ENCODE measurements at regions not wholly inside any gene's neighbourhood (a gene's known extent, or its start where the extent isn't known, plus 50 kb on each side); places are given as distances from the start of the nearest gene placed in this dataset.
"Not testable (repeated sequence)": the region's sequence is repeated elsewhere in the genome, so short reads cannot be mapped to it uniquely, and the experiment has no call there.

DNA sequence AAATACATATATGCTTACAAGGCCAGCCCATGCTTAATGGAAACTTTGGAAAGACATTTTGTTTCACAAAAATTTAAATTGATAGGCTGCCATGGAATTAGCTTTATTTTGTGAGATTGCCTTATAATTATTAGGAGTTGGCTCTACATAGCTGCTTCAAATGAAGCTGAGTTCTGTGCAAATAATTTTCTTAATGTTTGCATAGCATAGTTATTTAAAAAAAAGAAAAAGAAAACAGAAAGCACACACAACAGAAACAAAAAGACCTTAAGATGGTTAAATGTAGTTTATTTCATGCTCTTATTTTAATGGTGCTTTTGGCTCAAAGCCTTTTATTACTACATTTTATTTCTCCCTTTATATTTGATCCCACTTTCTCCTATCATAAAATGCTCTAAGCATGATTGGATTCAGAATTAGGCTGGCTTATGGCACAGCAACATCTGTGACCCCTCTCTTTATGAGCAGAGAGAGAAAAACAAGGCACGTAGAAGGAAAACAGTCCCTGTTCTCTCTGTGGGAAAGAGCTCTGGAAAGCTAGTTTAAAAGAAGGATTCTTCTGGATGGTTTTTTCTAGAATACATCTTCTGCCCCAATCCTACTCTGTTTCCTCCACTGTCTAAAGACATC is 530.5 kb downstream of the NTRK2 start:
- DNase-seq: no peak

DNA sequence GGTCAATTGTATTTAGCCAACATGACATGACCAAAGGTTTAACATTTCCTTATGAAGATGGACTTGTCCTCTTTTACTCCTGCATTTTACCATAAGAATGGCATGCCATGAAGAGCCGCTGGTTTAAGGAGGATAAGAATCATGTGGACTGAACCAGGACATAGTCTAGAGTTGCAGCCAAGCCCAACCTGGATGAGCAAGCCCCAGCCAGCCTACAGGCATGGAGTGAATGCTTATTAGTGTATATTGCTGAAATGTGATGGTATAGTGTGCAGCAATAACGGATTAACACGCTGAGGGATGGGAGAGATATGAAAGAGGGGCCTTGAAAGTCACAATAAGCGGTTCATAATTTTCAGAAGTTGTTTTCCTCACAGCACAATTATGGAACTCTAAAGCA is 523.2 kb downstream of the NTRK2 start:
- DNase-seq: no peak

DNA sequence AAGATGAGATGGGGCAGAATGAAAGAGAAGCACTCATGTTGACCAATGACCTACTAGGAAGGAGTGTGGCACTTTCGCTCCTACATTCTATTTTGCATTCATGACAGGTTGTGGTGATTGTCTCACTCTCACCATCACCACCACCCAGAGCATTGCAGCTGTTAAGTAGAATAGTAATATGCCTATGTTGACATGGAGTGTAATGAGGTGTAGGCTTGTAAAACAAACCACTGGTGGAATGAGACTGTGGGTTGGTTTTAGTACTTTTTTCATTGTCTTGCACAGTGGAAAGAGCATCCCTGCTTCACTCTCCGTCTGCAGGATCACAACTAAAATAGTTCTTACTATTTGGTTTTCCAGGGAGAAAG is 516.7 kb downstream of the NTRK2 start:
- DNase-seq: no peak

DNA sequence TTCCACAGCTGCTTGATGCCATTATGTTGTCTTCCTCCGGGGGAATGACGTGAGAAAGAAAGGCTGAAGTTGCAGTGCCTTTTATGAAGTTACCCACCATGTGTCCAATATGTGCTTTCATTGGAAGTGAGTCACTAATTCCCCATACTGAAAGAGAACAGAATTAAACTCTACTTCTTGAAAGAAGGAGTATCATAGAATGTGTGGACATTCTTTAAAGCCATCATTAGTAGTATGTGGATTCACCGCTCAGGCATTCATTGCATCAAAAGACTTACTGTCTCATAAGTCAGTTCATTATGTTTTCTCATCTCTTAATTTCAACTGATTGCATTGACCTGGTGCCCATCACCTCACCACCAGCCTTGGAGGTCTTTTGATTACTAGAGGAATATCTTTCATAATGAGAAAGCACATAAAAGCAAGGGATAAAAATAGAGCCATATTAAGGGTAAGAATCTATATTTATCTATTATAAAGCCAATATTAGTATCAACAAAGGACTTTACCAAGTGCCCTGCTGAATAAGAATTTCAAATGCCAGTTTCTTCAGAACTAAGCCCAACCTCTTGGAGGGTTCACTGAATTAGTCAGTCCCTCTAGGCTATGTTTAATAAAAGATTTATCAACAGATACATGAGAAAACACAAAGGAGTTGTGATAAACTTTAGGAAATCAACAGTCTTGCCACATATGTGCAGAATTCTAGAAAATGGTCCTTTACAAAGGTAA is 516.1 kb downstream of the NTRK2 start:
- no peak for DNase-seq

DNA sequence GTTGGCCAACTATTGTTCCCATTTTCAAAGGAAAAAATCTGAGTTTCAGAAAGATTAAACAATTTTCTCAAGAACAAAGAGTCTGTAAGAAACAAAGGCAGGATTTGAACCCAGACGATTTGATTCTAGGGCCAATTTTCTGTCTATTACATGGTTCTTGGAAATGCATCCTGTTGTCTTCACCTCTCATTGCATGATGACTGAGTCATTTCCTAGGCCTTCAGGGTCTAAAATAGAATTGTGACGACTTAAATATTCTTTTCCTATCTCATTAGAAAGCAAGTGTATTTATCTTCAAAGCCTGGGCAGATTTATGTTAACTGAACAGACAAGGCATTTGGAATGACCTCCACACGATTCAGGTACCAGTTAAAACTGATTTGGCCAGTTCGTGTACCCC is 512.9 kb downstream of the NTRK2 start:
- DNase-seq: no peak

DNA sequence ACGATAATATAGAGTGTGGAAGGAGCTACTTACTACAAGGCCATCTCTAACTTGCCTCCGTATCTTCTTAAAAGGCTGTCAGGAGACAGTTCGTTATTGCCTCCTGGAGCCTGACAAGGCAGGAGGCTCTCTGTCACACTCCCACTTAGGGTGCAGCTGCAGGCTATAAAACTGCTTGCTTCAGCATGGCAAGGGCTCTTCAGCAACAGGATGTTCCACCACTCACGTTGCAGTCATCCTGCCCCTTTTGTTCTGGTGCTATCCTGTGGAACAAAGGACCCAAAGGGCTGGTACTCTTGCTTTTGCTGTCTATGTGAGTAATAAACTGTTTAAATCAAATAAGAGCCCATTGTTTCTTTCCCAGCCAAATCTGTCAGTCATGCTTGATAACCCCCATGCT is 508.9 kb downstream of the NTRK2 start:
- DNase-seq: no peak

DNA sequence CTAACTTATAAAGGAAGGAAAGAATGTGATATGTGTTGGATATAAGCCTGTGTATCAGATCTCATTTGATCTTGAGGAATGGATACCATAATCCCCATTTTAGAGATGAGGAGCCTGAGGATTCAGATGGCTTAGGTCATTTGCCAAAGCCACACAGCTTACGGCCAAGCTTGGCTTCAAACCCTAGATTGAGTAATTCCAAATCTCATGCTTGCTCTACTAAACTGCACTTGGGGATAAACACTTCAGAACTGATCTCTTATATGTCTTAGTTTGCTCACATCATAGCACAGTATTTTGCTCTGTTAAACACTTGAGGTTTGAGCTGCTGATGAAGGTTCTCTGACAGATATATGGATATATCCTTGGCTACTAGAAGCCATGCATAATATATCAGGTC is 504.4 kb downstream of the NTRK2 start:
- no peak for DNase-seq

DNA sequence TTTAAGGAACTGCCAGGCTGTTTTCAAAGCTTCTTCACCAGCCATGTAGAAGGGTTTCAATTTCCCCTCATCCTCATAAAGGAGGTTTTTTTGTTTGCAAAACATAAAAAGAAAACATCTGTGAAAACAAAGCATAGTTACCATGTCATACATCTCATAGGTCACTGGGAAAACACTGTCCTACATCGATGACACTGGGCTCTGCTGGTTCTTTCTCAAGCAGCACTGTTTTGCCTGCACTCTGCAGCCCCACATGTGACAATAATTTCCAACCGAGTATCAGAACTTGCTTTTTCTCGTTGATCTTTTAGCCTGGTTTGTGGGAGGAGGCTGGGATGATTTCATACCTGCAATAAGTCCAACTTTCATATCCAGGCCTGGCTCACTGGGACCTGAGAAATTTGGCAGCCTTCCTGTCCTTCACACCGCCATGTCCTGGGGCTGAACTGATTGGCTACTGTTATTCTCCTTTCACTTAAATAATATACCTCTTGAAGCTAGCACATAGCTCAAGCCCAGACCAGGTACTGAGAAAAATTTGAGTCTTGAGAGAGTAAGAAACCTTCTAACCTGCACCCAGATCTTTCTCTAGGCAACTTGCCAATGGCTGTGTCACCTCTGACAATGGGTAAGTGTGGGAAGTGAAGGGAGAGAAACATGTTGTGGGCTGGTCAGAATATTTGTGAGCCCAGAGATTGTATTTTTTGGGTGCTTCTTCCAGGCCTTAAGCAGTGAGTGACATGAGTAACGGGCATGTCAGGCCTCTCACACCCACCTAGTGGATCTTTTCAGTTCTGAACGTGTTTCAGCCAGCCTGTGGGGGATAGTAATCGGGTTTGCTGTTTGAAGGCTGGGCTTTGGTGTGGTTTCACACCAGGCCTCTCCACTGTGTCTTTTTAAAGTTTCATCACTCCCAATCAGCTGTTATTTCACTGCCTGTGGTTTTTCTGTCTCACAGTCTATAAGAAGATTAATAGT is 502.8 kb downstream of the NTRK2 start:
- DNase-seq: no peak

DNA sequence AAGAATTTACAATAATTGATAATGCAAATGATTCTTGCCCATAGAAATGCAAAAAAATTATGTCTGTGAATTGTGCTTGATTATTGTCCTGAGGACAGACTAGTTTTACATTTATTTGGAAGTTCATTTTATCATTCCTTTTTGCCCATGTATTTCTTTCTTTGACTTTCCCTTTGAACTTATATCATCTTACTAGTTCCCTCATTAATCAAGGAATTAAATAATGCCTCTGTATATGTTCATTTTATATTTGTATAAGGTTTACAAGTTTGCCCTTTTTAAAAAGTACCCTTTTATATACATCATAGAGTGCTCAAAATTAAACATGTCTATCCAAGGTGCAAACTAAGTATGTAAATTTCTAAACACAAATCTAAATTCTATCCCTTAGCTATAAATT is 501.6 kb downstream of the NTRK2 start:
- DNase-seq: no peak

DNA sequence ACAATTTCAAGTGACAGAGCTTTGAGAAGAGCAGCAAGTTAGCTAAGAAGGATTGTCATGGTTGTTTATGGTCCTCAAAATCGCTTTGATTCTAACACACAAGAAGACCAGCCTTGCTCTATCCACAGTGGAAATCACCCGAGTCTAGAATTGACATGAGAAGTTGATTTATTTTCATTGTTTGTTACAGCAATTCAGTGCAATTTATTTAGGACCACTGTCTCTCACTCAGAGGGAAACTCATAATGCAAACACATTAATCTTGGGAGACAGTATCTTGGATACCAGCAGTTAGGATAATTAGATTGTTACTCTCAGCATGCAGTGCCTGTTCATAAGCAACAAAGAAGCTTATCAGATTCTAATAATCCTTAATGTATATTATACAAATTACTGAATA is 498.9 kb downstream of the NTRK2 start:
- no peak for DNase-seq

DNA sequence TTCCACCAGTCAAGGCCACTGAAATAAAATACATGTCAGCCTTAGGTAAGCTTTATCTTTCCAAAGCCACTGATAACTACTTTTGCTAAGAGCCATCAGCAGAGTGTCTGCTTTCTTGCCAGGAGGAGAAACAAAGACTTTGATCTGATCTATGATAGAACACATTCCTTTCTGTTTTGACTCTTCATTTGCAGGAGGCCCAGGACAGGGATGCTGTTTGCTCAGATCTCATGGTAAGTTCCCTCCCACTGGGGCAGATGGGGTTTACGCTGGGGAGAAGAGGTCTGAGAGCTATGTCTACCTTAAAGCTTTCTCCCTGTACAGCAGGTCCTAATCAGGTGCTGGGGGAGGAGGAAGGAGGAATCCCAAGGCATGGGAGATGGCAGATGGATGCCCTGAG is 497.6 kb downstream of the NTRK2 start:
- no peak for DNase-seq

DNA sequence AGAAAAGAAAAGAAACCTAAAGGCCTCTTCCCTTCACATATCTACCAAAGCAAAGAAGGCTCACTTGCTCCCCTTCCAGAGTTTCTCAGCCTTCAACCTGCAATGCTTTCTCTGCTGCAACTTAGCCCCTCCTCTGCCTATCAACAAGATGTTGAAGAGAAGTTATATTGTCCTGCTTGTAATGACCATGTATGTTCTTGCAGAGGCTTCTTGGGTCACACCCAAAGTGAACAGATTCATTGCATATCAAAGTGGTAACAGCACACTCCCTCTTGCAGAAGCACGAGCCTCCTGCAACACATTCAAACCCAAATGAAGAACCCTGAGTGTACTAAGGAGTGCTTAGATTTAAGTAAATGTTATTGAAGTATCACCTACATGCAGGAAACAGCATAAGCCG is 494.3 kb downstream of the NTRK2 start:
- DNase-seq: no peak

DNA sequence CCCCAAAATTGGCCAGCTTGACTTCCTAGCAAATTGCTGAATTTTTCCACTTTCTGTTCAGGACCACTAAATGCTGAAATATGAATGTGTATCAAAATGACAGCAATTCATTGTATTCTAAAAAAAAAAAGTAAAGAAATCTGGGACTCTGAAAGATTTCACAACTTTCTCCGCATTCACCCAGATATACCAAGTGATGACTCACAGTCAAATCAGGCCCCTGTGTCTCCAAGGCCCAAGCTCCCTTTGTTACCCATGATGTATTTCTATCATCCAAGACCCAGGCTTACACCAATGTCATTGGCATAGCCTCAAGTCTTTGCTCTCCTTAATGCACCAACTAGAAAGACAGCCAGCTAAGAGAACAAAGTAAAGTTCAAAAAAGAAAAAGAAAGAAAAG is 493.9 kb downstream of the NTRK2 start:
- DNase-seq: no peak

DNA sequence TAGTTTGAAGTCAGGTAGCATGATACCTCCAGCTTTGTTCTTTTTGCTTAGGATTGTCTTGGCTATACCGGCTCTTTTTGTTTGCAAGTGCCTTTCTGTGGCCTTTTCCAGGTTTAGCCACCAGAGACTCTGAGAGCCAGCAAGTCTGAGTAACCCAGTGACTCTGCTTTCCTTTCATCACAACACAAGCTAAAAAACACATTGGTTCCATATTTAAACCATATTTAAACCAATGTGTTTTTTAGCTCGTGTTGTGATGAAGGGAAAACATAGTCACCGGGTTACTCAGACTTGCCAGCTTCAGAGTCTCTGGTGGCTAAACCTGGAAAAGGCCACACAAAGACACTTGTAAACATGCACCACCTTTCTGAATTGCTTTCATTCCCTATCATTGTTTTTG is 493.3 kb downstream of the NTRK2 start:
- no peak for DNase-seq

DNA sequence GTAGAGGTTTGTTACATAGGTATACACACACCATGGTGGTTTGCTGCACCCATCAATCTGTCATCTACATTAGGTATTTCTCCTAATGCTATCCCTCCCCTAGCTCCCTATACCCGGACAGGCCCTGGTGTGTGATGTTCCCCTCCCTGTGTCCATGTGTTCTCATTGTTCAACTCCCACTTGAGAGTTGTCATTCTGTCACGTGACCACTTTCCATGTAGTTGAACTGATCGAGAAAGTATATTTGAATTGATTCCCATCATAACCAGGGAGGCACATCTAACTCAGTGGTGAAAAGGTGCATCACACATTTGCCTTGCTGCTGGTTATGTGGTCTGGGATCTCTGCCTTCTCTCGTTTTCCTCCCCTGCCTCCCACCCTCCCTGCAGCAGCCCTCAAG is 491.4 kb downstream of the NTRK2 start:
- DNase-seq: not testable (repeated sequence)

DNA sequence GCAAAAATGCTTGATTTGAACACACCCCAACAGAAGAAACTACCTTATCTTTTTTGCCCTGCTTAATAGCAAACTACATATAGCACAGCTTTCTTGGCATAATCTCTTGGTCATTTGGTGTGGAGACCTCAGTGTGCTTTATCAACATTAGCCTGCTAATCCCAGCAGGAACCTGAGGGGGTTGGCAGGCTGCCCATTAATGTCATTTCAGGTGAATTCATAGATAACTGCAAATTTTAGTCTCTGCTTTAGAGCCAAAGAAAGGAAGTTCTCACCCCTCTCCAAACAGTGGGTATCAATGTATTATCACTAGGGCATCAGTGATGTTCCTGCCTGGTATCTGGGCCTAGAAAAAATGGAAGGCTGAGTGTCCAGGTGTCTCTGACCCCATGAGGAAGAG is 489.0 kb downstream of the NTRK2 start:
- DNase-seq: no peak

DNA sequence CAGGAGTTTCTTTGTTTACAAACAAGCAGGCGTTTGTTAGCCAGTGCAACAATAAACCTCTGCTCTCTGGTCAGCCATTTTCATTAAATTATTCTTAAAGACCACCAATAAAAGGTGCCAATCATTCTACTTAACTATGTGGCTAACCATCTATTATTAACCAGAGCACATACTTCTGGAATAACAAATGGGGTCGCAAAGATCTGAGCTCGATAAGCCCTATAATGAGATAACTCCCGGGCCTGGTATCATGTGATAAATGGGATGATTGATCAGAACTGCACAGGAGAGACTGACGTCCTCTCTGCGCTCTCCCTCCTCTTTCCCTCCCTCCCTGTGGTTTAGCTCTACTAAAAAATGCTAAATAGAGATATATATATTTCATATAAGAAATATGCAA is 488.2 kb downstream of the NTRK2 start:
- no peak for DNase-seq

DNA sequence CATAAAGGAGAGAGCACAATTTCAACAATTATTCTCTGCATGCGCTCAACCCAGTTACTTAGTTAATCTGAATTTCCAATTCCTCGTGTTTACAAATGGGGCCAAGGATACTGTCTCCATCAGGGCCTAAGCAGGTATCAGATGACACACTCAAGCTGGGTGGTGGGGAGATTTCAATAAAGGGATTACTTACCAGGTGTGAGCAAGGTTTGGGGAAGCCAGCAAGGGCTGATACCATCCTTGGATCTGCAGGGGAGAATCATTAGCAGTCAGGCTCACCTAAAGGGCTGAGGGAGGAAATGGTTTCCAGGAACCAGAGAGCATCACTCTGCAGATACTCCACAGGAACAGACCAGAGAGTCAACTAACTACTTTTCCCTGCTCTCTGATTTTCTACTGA is 487.1 kb downstream of the NTRK2 start:
- no peak for DNase-seq

DNA sequence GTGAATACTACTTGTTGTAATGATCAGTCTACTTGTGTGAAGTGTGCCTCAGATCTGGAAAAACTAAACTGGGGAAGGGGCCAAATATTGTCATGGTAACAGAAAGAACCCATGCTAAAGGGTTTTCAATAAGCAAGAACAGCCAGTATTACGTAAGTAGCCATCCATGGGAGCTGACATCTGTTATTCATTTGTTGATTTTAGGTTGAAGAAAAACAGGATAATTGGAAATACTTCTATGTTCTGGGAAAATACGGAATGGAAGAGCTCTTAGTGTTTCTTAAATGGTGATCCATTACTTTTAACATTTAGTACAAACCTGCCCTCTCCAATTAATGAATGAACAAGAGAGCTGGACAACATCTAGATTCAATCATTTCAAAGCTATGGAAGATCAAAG is 485.8 kb downstream of the NTRK2 start:
- no peak for DNase-seq

DNA sequence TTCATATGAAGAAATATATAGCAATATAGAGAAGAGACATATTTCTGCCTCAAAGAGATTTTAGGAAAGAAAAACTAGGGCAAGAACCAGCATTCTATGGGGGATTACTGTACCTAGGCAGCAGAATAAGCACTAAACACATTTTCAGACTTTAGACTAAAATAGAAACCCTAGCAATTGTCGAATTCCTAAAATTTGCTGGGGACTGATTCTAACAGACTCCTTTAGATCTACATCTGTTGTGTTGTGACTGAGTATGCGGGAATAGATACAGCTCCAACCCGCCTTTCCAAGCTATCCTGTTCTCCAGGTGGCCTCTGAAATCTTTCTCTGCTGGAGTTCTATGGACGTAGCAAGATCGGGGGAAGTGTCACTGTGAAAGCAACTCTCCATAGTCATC is 482.2 kb downstream of the NTRK2 start:
- no peak for DNase-seq

DNA sequence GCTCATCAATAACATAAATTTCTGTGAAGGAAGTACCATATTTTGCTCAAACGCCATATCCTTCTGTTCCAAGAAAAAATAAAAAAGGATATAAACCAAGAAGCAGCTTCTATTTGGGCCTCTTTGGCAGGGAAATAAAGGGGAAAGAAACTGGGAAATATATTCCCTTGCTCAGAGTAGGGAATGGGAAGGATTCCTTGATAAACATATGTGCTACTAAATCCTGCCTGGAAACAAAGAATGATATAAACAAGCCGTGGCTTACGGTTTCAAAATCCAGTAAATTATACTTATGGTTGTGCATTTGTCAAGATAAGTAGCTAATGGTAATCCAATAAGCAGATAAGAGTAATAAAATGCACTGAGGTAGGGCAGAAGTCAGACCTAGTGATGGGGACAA is 481.6 kb downstream of the NTRK2 start:
- no peak for DNase-seq

DNA sequence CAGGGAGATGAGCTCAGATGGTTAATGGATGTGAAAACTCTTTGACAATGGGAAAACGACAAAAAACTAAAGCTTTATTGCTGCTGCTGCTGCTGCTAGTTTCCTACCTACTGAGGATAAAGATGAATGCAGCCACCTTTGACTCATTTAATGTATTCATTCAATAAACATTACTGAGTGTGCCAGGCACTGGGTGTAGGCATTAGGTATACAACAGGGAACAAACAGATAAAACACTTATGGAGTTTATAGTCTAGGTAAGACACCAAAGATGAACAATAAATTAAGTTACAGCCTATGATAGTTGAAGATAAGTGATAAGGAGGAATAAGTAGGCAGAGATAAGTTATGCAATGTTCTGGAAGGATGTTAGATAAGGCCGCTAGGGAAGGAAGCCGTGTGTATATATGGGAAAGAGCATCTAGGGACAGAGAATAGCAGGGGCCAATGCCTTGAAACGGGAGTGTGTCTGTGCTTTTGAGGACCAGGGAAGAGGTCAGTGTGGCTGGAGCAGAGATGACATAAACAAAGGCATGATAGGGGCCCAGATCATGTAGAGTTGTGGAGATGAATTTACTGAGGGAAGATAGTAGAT is 477.6 kb downstream of the NTRK2 start:
- DNase-seq: no peak

DNA sequence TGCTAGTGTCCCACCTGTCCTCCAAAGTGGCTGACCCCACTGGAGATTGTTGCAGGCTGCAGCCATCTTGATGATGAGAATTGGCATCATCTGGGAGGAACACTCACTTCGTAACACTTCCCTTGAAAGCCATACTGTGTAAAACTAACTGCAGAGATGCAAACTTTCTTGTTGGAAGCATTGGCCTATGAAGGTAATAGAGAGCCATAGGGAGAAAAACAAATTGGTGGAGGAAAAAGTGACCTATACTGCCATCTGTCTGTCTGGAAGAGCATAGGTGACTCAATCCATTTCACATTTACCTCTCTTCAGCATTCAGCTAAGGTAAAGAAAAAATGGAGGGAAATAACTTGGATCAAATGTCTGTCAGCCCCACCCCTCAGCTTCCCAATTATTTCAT is 473.4 kb downstream of the NTRK2 start:
- no peak for DNase-seq

DNA sequence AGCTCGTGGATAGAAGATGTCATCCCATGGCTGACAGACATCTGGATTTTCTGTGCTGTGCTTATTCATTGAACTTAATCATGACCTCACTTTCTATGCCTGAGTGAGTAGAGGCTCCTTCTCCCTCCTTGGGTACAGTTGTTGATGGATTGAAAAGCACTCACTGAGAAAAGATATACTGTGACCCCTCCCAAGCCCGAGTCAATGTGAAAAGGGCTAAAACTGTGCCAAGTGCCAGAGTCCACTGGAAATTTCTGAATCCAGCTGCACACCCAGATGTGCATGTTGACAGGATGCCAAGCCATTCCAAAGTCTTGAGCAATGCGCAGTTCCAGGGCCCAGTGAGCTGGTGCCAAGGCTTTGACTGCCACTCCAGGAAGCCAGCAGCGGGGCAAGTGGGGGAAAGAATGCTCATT is 473.0 kb downstream of the NTRK2 start:
- no peak for DNase-seq

Data from activated CD8-positive, alpha-beta memory T cell treated with anti-CD3 and anti-CD28 coated beads, Interleukin-2, amount 50 U/mL, for 4 hours (primary cell).